AG04449 (cell line): ENCODE measurements at regions not wholly inside any gene's neighbourhood (a gene's known extent, or its start where the extent isn't known, plus 50 kb on each side); places are given as distances from the start of the nearest gene placed in this dataset.
A peak's percentile ranks its signal among the peaks of the same experiment; 100 is the strongest.

ENCODE experiments used
- CTCF ChIA-PET: fragments of 350-600 bp; formaldehyde crosslinking; extraction: SDS; loops from one replicate; lab custom pipeline; 2021; ENCODE audit warnings: antibody characterized with exemption; lab: Yijun Ruan, JAX
- POLR2A ChIA-PET: fragments of 400-600, 350-600 bp; formaldehyde crosslinking; extraction: SDS; loops from one replicate; lab custom pipeline; 2020; ENCODE audit warnings: antibody characterized with exemption, inconsistent platforms; lab: Yijun Ruan, JAX
- DNase-seq: peaks from one replicate; pipeline ENCODE4 v3.0.0-alpha.2; 2010; ENCODE audit warnings: low read depth, low spot score
- H3K4me3 ChIP-seq: 2 replicates; pipeline ENCODE4 v1.5.1; 2011; ENCODE audit warnings: low read depth, mild to moderate bottlenecking, control low read depth, low read length
- TF ChIP-seq, protein P1 (sequence below): IDR thresholded peaks from one replicate; pipeline ENCODE4 v1.5.1; 2011; ENCODE audit warnings: mild to moderate bottlenecking, moderate library complexity, low read length, control low read depth, inconsistent platforms; ENCODE audit not compliant: insufficient read depth; ENCODE audit errors: missing control alignments

DNA sequence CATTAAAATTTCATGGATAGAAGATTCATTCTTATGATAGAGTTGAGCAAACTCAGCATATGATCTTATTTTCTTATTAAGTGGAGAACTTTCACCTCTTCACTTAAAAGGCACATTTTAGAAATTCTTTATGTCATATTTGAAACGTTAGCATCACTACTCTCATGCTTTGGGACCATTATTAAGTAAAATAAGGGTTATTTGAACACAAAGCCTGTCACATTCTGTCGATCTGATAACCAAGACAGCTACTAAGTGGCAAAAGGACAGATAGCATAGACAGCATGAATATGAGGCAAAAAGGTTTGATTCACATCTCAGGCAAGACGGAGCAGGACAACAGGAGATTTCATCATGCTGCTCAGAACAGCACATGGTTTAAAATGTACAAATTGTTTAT lies 247.6 kb upstream of the ANO3 start:
- ChIA-PET CTCF (no interaction called here), POLR2A (no interaction called here)
- no peak for DNase-seq
- TF ChIP-seq, protein P1, sequence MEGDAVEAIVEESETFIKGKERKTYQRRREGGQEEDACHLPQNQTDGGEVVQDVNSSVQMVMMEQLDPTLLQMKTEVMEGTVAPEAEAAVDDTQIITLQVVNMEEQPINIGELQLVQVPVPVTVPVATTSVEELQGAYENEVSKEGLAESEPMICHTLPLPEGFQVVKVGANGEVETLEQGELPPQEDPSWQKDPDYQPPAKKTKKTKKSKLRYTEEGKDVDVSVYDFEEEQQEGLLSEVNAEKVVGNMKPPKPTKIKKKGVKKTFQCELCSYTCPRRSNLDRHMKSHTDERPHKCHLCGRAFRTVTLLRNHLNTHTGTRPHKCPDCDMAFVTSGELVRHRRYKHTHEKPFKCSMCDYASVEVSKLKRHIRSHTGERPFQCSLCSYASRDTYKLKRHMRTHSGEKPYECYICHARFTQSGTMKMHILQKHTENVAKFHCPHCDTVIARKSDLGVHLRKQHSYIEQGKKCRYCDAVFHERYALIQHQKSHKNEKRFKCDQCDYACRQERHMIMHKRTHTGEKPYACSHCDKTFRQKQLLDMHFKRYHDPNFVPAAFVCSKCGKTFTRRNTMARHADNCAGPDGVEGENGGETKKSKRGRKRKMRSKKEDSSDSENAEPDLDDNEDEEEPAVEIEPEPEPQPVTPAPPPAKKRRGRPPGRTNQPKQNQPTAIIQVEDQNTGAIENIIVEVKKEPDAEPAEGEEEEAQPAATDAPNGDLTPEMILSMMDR = no peak
- no peak overlapping the region for H3K4me3 ChIP-seq

DNA sequence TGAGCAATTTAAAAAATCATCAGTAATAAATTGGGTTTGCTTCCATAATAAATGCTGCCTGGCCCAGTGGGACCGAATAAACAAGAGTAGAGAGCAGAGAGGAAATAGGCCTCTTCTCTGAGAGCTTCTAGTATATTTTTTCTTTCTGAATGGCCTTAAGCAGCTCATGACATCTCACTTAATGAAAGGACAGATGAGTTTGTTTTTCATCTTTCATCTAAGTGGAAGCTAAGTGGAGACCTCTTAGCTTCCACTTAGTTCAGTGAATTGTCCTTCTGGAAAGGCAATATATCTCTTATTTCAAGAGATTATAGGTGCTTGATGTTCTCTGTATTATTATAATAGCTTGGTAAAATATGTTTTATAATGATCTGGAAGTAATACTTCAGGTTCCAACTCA lies 245.9 kb upstream of the ANO3 start:
- CTCF ChIA-PET = no interaction called here
- DNase-seq = no peak
- POLR2A ChIA-PET = no interaction called here
- TF ChIP-seq, protein P1 = no peak
- H3K4me3 ChIP-seq = no peak overlapping the region

DNA sequence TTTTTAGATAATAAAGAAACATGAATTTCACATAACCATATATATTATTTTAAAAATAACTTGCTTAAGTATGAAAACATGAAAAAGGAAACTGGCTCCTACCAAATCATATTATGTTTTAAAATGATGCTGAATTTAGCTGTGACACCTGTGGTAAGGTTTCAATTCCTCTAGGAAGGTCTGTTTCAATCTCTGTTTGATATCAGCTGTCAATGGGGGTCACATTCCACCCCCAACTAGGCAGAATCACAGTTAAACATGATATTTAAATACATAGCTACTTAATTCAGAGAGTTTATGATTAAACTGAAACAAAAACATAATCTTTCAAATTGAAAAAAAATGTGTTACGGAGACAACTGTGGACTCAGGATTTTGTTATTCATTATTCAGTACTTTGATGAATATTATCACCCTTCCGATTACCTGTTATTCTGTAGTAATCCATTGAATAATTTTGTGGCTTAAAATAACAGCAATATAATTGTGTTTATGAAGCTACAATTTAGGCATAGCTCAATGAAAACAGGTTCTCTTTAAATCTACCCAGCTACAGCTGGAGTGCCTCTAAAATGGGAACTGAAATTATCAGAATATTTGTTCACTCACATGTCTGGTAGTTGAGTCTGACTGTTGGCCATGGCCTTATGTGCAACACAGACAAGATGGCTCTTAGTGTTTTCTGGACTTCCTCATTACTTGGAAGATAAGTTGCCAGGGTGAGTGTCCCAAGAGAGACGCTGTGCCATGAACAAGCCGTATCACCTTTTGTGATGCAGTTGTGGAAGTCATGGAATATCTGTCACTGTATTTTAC lies 244.6 kb upstream of the ANO3 start:
- DNase-seq = no peak
- POLR2A ChIA-PET = no interaction called here
- TF ChIP-seq, protein P1 = no peak
- no peak overlapping the region for H3K4me3 ChIP-seq
- CTCF ChIA-PET = interaction anchor here (0.8 kb wide), 1 partner anchor 8 kb away, joined by 3 read pairs; no protein-coding TSS in a partner anchor

DNA sequence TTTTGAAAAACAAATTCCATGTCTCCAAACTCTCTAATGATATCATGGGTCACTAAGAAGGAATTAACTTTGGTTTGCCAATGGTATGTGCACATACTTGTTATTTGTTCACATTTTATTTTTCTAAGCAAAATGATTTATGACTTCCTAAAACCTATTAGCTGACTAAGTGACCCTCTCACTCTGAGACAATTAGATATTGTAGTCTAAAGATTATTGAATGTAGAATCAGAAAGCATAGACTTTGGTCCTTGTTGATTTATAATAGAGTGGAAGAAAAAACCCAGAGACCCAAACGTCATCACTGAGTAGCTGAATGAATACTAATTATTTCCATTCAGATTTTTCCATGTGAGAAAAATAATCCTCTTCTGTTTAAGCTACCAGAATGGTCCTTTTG lies 243.5 kb upstream of the ANO3 start:
- CTCF ChIA-PET = no interaction called here
- TF ChIP-seq, protein P1 = no peak
- POLR2A ChIA-PET = no interaction called here
- peak; percentile 36 for DNase-seq
- no peak overlapping the region for H3K4me3 ChIP-seq

DNA sequence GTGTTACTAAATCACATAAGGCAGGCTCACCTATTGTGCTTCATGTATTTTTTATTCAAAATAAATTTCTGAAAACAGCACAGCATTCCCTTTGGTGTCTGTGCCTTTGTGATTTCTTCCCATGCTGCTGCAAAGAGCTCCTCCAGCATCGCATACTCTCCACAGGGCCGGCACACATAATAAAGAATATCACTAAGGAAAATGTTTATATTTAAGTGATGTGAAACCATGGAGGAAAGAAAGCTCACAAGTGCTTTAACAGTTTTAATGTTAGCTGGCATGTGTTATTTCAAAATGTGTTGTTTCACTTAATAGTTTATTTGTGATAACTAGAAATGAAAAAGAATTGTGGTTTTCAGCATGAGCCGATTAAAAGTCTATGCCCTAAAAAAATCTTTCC lies 241.3 kb upstream of the ANO3 start:
- ChIA-PET POLR2A (no interaction called here), CTCF (interaction anchor here (0.7 kb wide), 1 partner anchor 109 kb away, joined by 3 read pairs; no protein-coding TSS in a partner anchor)
- DNase-seq = no peak
- H3K4me3 ChIP-seq = no peak overlapping the region
- TF ChIP-seq, protein P1 = no peak

DNA sequence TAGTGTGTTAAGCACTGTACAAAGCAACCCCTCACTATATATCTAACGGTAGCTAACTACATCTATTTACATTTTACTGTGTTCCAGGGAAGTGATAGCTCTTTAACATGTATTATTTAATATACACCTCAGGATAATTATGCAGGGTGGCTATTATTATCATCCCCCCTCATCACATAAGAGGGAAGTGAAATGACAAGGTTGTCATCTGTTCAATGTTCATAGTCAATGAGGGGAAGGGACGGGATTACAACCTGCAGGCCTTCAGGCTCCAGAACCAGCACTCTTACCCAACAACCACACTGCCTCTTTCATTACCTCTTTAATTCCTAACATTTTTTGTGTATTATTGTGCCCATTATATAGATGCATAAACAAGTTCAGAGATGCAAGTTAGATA lies 238.7 kb upstream of the ANO3 start:
- TF ChIP-seq, protein P1 = no peak
- H3K4me3 ChIP-seq = no peak overlapping the region
- CTCF ChIA-PET = no interaction called here
- POLR2A ChIA-PET = no interaction called here
- no peak for DNase-seq
